Stimulated activated CD4-positive, alpha-beta T cell treated with anti-CD3 and anti-CD28 coated beads, Interleukin-15, amount 100 ng/mL, for 48 hours (primary cell): ENCODE measurements at regions not wholly inside any gene's neighbourhood (a gene's known extent, or its start where the extent isn't known, plus 50 kb on each side); places are given as distances from the start of the nearest gene placed in this dataset.

Experiments
- DNase-seq, 2 donors: peaks; one replicate each; pipeline ENCODE4 v3.0.0-alpha.2; 2020; ENCODE audit warnings: low read depth in 2 of 2

GRCh38 chr2:16258350-16258749, 318.0 kb downstream of the MYCN start:
- no peak for DNase-seq

- no peak for DNase-seq
Measured at GRCh38 chr2:16257322-16258028, 317.1 kb downstream of the MYCN start.

GRCh38 chr2:16256601-16257321, 316.4 kb downstream of the MYCN start:
- no peak for DNase-seq

GRCh38 chr2:16255120-16255519, 314.8 kb downstream of the MYCN start:
- DNase-seq, result no peak

DNA sequence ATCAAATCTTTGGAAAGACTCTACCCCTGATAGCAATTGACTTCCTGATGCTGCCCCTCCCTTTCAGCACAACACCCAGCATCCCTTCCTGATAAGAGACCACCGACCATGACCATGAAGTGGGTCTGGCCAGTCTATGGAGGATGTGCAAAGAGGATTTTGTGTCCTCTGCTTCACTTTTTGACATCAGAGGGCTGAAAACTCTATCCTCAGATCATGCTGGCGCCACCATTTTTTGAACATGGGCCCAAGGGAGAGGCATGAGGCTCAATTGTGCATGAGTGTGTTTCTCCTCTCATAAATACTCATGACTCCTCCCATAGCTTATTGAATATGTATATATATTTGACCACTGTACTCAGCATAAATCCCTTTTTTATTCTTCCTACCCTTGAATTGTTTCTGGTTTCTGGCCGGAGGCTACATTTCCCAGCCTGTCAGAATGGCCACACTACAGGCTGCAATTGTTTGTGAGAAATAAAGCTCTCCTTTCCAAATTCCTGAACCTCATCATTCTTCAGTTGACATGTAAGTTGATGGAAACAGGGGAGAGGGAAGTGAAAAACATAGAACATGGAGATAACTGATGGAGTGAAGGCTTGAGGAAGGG, 314.1 kb downstream of the MYCN start:
- DNase-seq, result no peak

GRCh38 chr2:16253291-16253690, 312.9 kb downstream of the MYCN start:
- DNase-seq, result no peak

GRCh38 chr2:16252891-16253290, 312.5 kb downstream of the MYCN start:
- DNase-seq, result no peak

DNA sequence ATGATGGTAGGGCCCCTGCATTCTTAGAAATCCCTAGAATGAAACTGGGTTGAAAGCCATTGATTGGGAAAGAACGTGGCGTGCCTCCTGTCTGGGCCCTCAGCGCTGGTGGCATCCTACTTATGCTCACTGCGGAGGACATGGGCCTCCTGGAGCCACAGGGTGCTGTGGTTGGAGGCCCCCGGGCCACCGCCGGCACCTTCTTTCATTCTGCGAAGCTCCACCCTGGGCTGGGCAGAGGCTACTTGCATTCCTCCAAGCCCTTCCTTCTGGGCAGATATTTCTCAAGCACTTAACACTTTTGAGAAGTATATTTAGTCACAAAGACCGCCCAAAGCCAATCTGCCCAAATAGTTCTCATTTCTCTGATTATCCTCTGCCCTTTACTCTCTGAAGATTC, 311.9 kb downstream of the MYCN start:
- no peak for DNase-seq

GRCh38 chr2:16251511-16252225, 311.3 kb downstream of the MYCN start:
- DNase-seq, result no peak

- DNase-seq, result no peak
Measured at GRCh38 chr2:16250886-16251285, 310.5 kb downstream of the MYCN start.

- no peak for DNase-seq
Measured at GRCh38 chr2:16250466-16250865, 310.1 kb downstream of the MYCN start.

DNA sequence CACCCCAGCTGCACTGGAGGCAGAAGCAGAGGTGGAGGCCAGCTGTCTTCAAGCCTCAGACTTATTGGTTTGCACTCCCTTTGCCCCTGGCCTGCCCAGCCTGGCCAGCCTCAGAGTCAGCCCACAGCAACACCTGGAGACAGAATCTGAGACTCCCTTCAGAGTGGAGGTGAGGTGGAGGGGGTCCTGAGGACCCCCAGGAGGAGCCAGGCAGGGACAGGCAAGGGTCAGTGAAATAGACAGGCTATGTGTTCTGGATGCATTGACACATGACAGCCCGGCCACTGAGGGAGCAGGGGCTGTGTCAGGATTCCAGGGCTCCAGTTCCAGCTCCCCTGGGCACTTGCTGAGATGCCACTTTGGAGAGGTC, 309.7 kb downstream of the MYCN start:
- DNase-seq, result no peak

DNA sequence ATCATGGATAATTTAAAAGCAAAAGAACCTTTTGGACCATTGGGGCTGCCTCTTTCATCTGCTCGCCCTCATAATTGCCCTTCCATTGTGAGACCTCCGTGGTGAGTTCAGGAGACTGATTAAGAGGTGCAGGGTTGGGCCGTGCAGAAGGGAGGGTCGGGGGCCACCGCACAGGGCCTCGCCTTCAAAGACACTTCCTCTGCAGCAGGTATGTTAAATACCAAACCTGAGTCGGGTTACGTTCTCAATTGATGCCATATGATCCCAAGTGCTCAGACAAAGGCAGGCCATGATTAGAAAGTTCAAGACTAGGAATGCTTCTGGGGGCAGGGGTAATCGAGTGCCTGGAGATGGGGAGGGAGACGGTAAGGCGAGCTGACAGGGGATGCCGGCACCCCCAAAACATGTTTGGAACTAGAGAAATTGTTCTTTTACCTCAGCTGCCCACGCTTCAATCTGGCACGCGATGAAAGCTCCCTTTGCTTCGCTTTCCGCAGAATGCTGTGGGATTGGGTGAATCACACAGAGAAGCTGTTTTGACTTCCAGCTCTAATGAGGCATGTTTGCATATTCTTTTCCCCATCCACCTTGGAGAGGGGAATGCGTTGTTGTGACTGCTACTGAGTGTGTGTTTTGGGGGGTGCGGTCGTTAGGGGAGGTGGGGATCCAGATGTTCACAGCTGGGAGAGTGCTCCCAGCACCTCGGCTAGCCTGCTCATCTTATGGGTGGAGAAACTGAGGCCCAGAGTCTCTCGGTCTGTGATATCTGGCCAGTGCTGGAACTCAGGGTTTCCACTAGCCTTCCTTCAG, 309.1 kb downstream of the MYCN start:
- no peak for DNase-seq

GRCh38 chr2:16248571-16249105, 308.3 kb downstream of the MYCN start:
- DNase-seq, result no peak

GRCh38 chr2:16247326-16248122, 307.2 kb downstream of the MYCN start:
- DNase-seq, result no peak

DNA sequence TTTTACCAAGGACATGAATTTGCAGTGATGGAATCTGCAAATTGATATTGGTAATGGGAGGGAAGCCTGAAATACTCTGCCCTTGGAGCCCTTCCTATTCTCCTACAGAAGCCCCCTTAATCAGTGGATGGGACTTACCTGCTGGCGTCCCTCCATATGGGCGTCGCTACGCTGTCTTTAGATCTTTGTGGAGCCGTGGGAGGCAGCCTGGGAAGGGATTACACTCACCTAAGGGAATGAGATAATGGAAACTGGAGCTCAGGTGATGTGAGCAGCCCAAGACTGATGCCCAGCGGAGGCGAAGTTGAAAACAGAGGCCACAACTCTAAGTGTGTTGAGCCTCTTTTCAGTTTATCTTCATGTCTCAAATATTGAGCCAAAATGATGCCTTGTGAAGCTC, 306.6 kb downstream of the MYCN start:
- DNase-seq, result no peak

DNA sequence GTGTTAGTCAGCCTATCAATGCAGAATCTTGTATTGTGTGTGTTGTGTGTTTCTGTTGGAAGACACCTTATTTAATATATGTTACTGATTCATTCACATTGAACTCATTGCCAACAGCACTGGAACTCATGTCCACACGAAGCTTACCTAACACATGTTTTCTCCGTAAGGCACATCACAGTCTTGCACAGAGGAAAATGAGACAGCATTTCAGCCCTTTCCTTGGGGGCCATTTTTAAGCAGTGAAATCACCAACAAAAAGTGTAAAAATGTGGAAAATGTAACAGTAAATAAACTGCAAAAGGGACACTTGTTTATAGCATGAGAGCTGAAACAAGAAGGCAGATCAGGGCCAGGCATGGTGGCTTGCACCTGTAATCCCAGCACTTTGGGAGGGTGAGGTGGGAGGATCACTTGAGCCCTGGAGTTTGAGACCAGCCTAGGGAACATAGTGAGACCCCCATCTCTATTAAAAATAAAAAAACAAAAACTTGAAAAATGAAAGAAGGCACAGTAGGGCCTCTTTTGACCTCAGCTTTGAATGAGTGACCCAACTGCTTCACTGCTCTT, 306.0 kb downstream of the MYCN start:
- no peak for DNase-seq

DNA sequence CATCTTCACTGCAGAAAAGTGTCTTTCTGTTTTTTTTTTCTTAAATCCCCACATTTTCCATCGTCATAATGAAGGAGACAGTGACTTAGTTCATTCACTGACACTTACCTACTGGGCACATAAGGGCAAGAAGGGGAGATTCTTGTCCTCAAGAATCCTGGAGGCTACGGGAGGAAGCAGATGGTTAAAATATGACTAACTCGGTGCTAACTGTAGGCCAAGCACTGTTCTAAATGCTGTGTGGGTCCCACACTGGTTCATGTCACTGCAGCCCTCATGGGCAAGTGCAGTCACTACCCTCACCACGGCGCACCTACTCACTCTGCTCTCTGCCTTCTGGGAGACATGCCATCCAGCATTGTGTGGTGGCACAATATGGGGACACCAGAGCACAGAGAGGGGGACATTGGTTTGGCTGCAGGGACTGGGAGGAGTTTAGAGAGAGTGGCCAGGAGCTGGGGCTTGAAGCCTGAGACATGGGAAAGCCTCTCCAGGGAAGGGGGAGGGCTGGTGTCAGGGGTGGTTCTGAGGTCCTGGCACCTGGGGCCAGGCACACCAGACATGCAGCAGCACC, 305.2 kb downstream of the MYCN start:
- DNase-seq, result no peak

DNA sequence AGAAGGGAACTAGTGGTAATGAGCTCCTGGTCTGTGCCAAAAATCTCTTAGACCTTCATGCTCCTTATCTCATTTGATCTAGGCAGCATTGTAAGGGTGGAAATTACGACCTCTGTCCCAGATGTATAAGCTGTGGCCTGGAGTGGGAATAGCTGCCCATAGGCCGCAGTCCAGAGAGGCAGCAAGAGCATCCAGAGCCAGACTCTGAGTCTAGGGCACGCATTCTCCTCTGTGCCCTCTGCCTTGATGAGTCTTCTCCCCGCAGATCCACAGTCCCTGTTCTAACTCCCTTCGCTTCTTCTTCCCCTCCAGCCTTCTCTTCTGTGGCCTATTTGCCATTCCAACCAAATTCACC, 304.6 kb downstream of the MYCN start:
- no peak for DNase-seq
